Lung (tissue), 11 donors: ENCODE measurements at regions not wholly inside any gene's neighbourhood (a gene's known extent, or its start where the extent isn't known, plus 50 kb on each side); places are given as distances from the start of the nearest gene placed in this dataset.
"Not testable (repeated sequence)": the region's sequence is repeated elsewhere in the genome, so short reads cannot be mapped to it uniquely, and the experiment has no call there.

ENCODE experiments used
- ATAC-seq: fragments of 200-7000 bp; cut with Tn5 transposase; one replicate; pipeline ENCODE4 v1.9.1; 2020; ENCODE audit warnings: moderate number of reproducible peaks; ENCODE audit not compliant: insufficient read depth, low FRiP score
- DNase-seq, 3 donors: peaks; one replicate each; pipeline ENCODE4 v3.0.0-alpha.2; 2013 to 2017
- H3K27ac ChIP-seq, 2 donors: one replicate each; pipeline ENCODE4 v1.5.1; 2013; ENCODE audit warnings: mild to moderate bottlenecking in 2 of 2, moderate library complexity in 2 of 2, control low read depth in 1 of 2, inconsistent platforms in 1 of 2, low read depth in 1 of 2, low read length in 1 of 2
- H3K27me3 ChIP-seq, 3 donors: one replicate each; pipeline ENCODE4 v1.5.1; 2013; ENCODE audit warnings: low read length in 2 of 3; ENCODE audit not compliant: control insufficient read depth in 3 of 3, insufficient read depth in 3 of 3
- H3K36me3 ChIP-seq, 4 donors: one replicate each; pipeline ENCODE4 v1.5.1; 2013; ENCODE audit warnings: low read length in 4 of 4, mild to moderate bottlenecking in 1 of 4, moderate library complexity in 1 of 4; ENCODE audit not compliant: control insufficient read depth in 4 of 4, insufficient read depth in 4 of 4
- H3K4me1 ChIP-seq, 5 donors: one replicate each; pipeline ENCODE4 v1.5.1; 2013; ENCODE audit warnings: low read length in 5 of 5, mild to moderate bottlenecking in 2 of 5, moderate library complexity in 1 of 5; ENCODE audit not compliant: control insufficient read depth in 5 of 5, insufficient read depth in 5 of 5
- H3K4me3 ChIP-seq: one replicate; pipeline ENCODE4 v1.5.1; 2013; ENCODE audit warnings: mild to moderate bottlenecking, control low read depth, moderate library complexity
- H3K9ac ChIP-seq, 2 donors: one replicate each; pipeline ENCODE4 v1.5.1; 2013; ENCODE audit warnings: low read length in 2 of 2, control low read depth in 1 of 2; ENCODE audit not compliant: insufficient read depth in 1 of 2
- H3K9me3 ChIP-seq, 4 donors: one replicate each; pipeline ENCODE4 v1.5.1; 2013; ENCODE audit warnings: low read length in 3 of 4, mild to moderate bottlenecking in 1 of 4, moderate library complexity in 1 of 4; ENCODE audit not compliant: control insufficient read depth in 4 of 4, insufficient read depth in 3 of 4
- WGBS, 2 donors: extraction: QIAGEN DNeasy Blood & Tissue Kit; methylation state at CpG; one replicate each; pipeline ENCODE4 v1.1.7; 2013; 5-methylcytosine and 5-hydroxymethylcytosine counted together
- TF ChIP-seq, protein P1 (sequence below): IDR thresholded peaks from 2 replicates; pipeline ENCODE4 v1.5.1; 2012; ENCODE audit warnings: mild to moderate bottlenecking; ENCODE audit errors: control extremely low read depth, extremely low read depth
- donor health status: control.
- donor health status: control.
- donor health status: Bipolar disorder and iron deficiency.
- donor health status: healthy.
- donor health status: DM: yes; HTN: yes; CAD: no.

DNA sequence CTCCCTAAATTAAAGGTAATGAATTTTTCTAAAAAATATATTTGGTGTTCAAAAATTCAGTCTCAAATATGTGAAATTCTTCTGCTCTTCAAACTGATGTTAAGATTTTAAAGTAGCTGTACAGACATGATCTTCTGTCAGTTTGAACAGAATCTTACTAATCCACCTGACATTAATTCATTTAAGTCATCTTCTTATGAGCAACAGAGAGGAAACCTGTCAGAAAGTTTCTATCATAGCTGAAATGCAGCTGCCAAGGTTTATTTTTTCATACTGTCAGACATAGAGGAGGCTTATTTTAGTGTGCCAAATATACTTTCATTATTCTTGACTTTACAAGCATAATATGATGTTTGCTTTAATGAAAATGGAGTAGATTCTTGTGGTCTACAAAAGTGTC is 686.6 kb upstream of the MIS18BP1 start:
- no peaks in the 10 kb centered on the region for H3K36me3 ChIP-seq
- no peaks in the 10 kb centered on the region for H3K27me3 ChIP-seq
- H3K4me3 ChIP-seq: no peak overlapping the region
- H3K4me1 ChIP-seq: no peaks in the 10 kb centered on the region
- no peak overlapping the region for H3K27ac ChIP-seq
- ATAC-seq (no peak), DNase-seq (no peak)
- TF ChIP-seq, protein P1, sequence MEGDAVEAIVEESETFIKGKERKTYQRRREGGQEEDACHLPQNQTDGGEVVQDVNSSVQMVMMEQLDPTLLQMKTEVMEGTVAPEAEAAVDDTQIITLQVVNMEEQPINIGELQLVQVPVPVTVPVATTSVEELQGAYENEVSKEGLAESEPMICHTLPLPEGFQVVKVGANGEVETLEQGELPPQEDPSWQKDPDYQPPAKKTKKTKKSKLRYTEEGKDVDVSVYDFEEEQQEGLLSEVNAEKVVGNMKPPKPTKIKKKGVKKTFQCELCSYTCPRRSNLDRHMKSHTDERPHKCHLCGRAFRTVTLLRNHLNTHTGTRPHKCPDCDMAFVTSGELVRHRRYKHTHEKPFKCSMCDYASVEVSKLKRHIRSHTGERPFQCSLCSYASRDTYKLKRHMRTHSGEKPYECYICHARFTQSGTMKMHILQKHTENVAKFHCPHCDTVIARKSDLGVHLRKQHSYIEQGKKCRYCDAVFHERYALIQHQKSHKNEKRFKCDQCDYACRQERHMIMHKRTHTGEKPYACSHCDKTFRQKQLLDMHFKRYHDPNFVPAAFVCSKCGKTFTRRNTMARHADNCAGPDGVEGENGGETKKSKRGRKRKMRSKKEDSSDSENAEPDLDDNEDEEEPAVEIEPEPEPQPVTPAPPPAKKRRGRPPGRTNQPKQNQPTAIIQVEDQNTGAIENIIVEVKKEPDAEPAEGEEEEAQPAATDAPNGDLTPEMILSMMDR: no peak
- peaks cover 0 to 6% (median 2%) of the 10 kb centered on the region in 4 donors for H3K9me3 ChIP-seq
- H3K9ac ChIP-seq: no peak overlapping the region

- 73 to 81% methylated on average over 3 of the region's 3 CpGs for WGBS, 2 donors
- not testable (repeated sequence) for H3K27ac ChIP-seq, H3K36me3 ChIP-seq, ATAC-seq, DNase-seq, H3K27me3 ChIP-seq, H3K4me3 ChIP-seq, H3K9me3 ChIP-seq, H3K9ac ChIP-seq, H3K4me1 ChIP-seq
These were observed 667.0 kb upstream of the MIS18BP1 start for GRCh38 chr14:45919995-45920394.

DNA sequence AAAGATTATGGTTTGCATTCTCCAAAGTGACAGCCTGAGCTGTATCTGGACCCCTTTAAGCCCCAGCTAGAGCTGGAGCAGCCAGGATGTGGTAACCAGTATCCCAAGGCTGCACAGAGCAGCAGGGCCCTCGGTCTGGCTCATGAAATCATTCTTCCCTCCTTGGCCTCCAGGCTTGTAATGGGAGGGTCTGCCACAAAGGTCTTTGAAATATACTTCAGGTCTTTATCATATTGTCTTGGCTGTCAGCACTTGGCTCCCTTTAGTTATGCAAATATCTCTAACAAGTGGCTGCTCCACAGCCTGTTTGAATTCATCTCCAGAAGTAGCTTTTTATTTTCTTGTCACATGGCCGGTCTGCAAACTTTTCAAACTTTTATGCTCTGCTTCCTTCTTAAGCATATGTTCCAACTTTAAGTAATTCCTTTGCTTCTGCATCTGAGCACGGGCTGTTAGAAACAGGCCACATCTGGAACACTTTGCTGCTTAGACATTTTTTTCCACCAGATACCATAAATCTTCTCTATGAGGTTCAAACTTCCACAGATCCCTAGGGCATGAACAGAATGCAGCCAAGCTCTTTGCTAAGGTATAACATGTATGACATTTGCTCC is 663.4 kb upstream of the MIS18BP1 start:
- Histone ChIP-seq H3K9ac (no peak overlapping the region), H3K9me3 (peaks cover 0 to 7% (median under 1%) of the 10 kb centered on the region in 4 donors), H3K4me1 (no peaks in the 10 kb centered on the region), H3K27ac (no peak overlapping the region), H3K36me3 (no peaks in the 10 kb centered on the region), H3K4me3 (no peak overlapping the region), H3K27me3 (no peaks in the 10 kb centered on the region)
- 58 to 66% methylated on average over 3 of the region's 3 CpGs for WGBS, 2 donors
- TF ChIP-seq, protein P1: no peak
- ATAC-seq (no peak), DNase-seq (peak in 1 of 3 donors; percentile 0)

DNA sequence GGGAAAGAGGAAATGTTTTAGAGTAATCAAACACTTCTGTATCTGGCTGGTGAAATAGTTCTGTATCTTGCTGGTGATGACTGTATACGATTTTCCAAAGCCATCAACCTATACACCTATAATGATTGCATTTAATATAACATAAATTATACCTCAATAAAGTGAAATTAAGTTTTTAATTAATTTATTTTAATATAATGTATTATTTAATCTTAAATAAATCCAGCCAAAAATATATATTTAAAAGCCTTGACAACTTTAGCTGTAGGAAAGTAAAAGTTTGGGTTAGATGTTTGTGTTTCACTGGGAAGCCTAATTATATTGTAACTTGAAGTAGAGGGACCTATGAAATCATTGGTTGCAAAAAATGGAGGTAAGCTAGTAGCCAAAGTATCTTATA is 654.8 kb upstream of the MIS18BP1 start:
- Histone ChIP-seq H3K4me3 (no peak overlapping the region), H3K4me1 (no peaks in the 10 kb centered on the region), H3K9ac (no peak overlapping the region), H3K27ac (no peak overlapping the region), H3K9me3 (peaks cover 0 to 5% (median 2%) of the 10 kb centered on the region in 4 donors), H3K36me3 (no peaks in the 10 kb centered on the region), H3K27me3 (no peaks in the 10 kb centered on the region)
- TF ChIP-seq, protein P1: no peak
- DNase-seq: no peak
- no peak for ATAC-seq
- WGBS, 2 donors: 59 to 88% methylated on average over 1 of the region's 1 CpG
